Psoas muscle (tissue), 7 donors: ENCODE measurements at regions not wholly inside any gene's neighbourhood (a gene's known extent, or its start where the extent isn't known, plus 50 kb on each side); places are given as distances from the start of the nearest gene placed in this dataset.

Experiments
- ATAC-seq, 4 donors: fragments of 200-7000 bp; cut with Tn5 transposase; one replicate each; pipeline ENCODE4 v1.9.1; 2020; ENCODE audit warnings: moderate library complexity in 3 of 4, mild to moderate bottlenecking in 2 of 4
- DNase-seq, 2 donors: peaks; one replicate each; pipeline ENCODE4 v3.0.0-alpha.2; 2020
- H3K27ac ChIP-seq: fragments of 200-600 bp; one replicate; pipeline ENCODE4 v1.8.0; 2022
- H3K27me3 ChIP-seq, 3 donors: fragments of 200-600 bp in 1 of 3; one replicate each; pipeline versions ENCODE4 v1.6.1 to v1.8.0; 2013 to 2022; ENCODE audit warnings: low read length in 2 of 3, mild to moderate bottlenecking in 2 of 3, moderate library complexity in 1 of 3; ENCODE audit not compliant: insufficient read depth in 3 of 3
- H3K36me3 ChIP-seq, 2 donors: fragments of 200-600 bp in 1 of 2; one replicate each; pipeline versions ENCODE4 v1.6.1 to v1.8.0; 2013 to 2022; ENCODE audit warnings: low read depth in 1 of 2, mild to moderate bottlenecking in 1 of 2, moderate library complexity in 1 of 2; ENCODE audit not compliant: insufficient read depth in 1 of 2
- H3K4me1 ChIP-seq: fragments of 200-600 bp; one replicate; pipeline ENCODE4 v1.8.0; 2022
- H3K4me3 ChIP-seq: fragments of 200-600 bp; one replicate; pipeline ENCODE4 v1.8.0; 2022; ENCODE audit warnings: mild to moderate bottlenecking
- H3K9me3 ChIP-seq: fragments of 200-600 bp; one replicate; pipeline ENCODE4 v1.8.0; 2022
- CTCF ChIP-seq: fragments of 200-600 bp; IDR thresholded peaks from one replicate; pipeline ENCODE4 v1.8.0; 2022; ENCODE audit warnings: antibody characterized with exemption
- WGBS, 3 donors: extraction: QIAGEN DNeasy Blood & Tissue Kit; methylation state at CpG; one replicate each; pipeline versions ENCODE4 v1.1.6 to v1.1.7; 2013; 5-methylcytosine and 5-hydroxymethylcytosine counted together
- intact Hi-C, 2 donors: fragments of 100-400 bp; cut with DNase I; formaldehyde crosslinking; loops; one replicate each; pipeline versions ENCODE4 v1.11.0 to v1.14.2; 2022
- donor health status: healthy with polysubstance abuse.
- donor health status: DM: no; HTN: no; CAD: no; lungs with moderate emphysema.
- donor health status: Bipolar disorder and iron deficiency.
- donor health status: healthy.
- donor health status: DM: yes; HTN: yes; CAD: no.
- donor health status: DM: no; HTN: no; CAD: no.
- donor health status: DM: yes; HTN: yes; CAD: no.

- ATAC-seq: no peak
- no peaks in the 10 kb centered on the region for H3K27me3 ChIP-seq
- H3K4me3 ChIP-seq: no peak overlapping the region
- 69 to 75% (median 72%) methylated on average over 4 of the region's 4 CpGs for WGBS, 3 donors
- intact Hi-C loops: no loop called here
- no peaks in the 10 kb centered on the region for H3K4me1 ChIP-seq
- TF ChIP-seq CTCF: no peak
- H3K36me3 ChIP-seq: no peaks in the 10 kb centered on the region
- H3K27ac ChIP-seq: no peak overlapping the region
- H3K9me3 ChIP-seq: no peaks in the 10 kb centered on the region
- no peak for DNase-seq
These were observed 80.5 kb downstream of the ZIC3 start for GRCh38 chrX:137646472-137646871.

GRCh38 chrX:137651647-137652046 lies 85.7 kb downstream of the ZIC3 start:
- no peaks in the 10 kb centered on the region for H3K9me3 ChIP-seq
- H3K4me3 ChIP-seq: no peak overlapping the region
- intact Hi-C loops: no loop called here
- WGBS, 3 donors: 47 to 77% (median 73%) methylated on average over 2 of the region's 2 CpGs
- no peak for TF ChIP-seq CTCF
- ATAC-seq (no peak), DNase-seq (no peak)
- no peaks in the 10 kb centered on the region for H3K36me3 ChIP-seq
- H3K27me3 ChIP-seq: no peaks in the 10 kb centered on the region
- H3K4me1 ChIP-seq: no peaks in the 10 kb centered on the region
- H3K27ac ChIP-seq: no peak overlapping the region

- no peaks in the 10 kb centered on the region for H3K27me3 ChIP-seq
- intact Hi-C loops: no loop called here
- no peaks in the 10 kb centered on the region for H3K4me1 ChIP-seq
- DNase-seq: no peak
- H3K27ac ChIP-seq: no peak overlapping the region
- no peak for ATAC-seq
- no peaks in the 10 kb centered on the region for H3K36me3 ChIP-seq
- no peak for TF ChIP-seq CTCF
- no peaks in the 10 kb centered on the region for H3K9me3 ChIP-seq
- WGBS, 3 donors: 68 to 84% (median 70%) methylated on average over 3 of the region's 3 CpGs
- no peak overlapping the region for H3K4me3 ChIP-seq
These were observed 86.2 kb downstream of the ZIC3 start for GRCh38 chrX:137652086-137652485.

- Histone ChIP-seq H3K9me3 (no peaks in the 10 kb centered on the region), H3K27me3 (no peaks in the 10 kb centered on the region), H3K27ac (no peak overlapping the region), H3K4me3 (no peak overlapping the region), H3K36me3 (no peaks in the 10 kb centered on the region), H3K4me1 (no peaks in the 10 kb centered on the region)
- TF ChIP-seq CTCF: no peak
- no peak for ATAC-seq
- no peak for DNase-seq
- intact Hi-C loops: no loop called here
These were observed 88.6 kb downstream of the ZIC3 start for GRCh38 chrX:137654481-137654880.

GRCh38 chrX:137667776-137668175 lies 101.8 kb downstream of the ZIC3 start:
- Histone ChIP-seq H3K36me3 (no peaks in the 10 kb centered on the region), H3K27ac (no peak overlapping the region), H3K4me1 (no peaks in the 10 kb centered on the region), H3K9me3 (no peaks in the 10 kb centered on the region), H3K4me3 (no peak overlapping the region), H3K27me3 (no peaks in the 10 kb centered on the region)
- no peak for TF ChIP-seq CTCF
- whole genome bisulfite sequencing, 3 donors: 47 to 72% (median 54%) methylated on average over 6 of the region's 6 CpGs
- intact Hi-C loops: no loop called here
- DNase-seq (no peak), ATAC-seq (no peak)
